Bronchial epithelial cell (primary cell): ENCODE measurements at regions not wholly inside any gene's neighbourhood (a gene's known extent, or its start where the extent isn't known, plus 50 kb on each side); places are given as distances from the start of the nearest gene placed in this dataset.
A peak's percentile ranks its signal among the peaks of the same experiment; 100 is the strongest.

Experiments used
- DNase-seq: peaks from one replicate; pipeline ENCODE4 v3.0.0-alpha.2; 2010; ENCODE audit warnings: low read depth
- FAIRE-seq: peaks from 2 replicates; lab custom pipeline; 2011; peaks lifted over from hg19 to GRCh38; lab: Jason Lieb, UNC
- H3K27me3 ChIP-seq: 2 replicates; pipeline ENCODE4 v1.5.1; 2011; ENCODE audit warnings: low read length; ENCODE audit not compliant: control insufficient read depth, insufficient read depth
- H3K36me3 ChIP-seq: 2 replicates; pipeline ENCODE4 v1.5.1; 2011; ENCODE audit warnings: low read length; ENCODE audit not compliant: control insufficient read depth, insufficient read depth
- H3K4me3 ChIP-seq: 2 replicates; pipeline ENCODE4 v1.5.1; 2011; ENCODE audit warnings: mild to moderate bottlenecking, low read depth, low read length, control low read depth
- TF ChIP-seq, protein P1 (sequence below): IDR thresholded peaks from 2 replicates; pipeline ENCODE4 v1.5.1; 2011; ENCODE audit warnings: mild to moderate bottlenecking, moderate library complexity, low read length, control low read depth, inconsistent platforms; ENCODE audit not compliant: insufficient read depth, severe bottlenecking

DNA sequence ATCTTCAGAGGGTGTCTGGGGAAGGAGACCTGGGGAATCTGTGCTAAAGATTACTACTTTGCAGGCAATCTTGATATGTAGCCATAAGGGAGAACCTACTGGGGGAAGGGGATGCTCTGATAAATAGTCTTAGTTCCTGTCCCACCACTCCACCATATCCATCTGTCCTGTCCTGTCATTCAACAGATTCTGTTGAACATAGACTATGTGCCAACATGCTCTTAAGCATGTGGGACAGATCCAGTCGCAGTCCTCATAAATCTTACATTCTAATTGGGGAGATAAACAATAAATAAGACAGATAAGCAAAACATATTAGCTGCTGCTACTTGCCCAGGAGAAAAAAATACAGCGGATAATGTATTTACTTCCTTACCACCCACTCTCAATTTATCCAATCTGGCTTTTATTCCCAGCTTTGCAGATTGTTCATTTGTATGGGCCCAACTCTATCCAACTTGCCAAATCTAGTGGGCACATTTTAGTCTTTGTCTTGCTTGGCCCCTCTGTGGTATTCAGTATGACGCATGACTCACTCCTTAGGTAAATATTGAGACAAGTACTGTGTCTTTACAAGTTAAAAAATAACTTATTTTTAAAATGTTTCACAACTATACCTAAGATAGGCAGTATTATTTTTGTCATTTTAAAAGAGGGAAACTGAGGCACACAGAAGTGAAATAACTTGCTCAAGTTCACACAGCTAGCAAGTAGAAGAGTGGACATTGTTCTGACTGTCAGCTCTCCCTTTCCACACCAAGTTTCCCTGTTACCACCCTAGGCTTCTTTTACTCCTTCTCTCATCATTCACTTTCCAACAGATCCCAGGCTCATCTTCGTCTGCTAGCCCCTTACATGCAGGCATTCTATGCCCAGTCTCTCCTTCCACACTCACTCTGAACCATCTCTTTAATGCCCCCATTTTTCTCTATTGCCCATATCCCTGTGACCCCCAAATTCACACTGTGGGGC, 133.6 kb upstream of the SESN3 start:
- TF ChIP-seq, protein P1, sequence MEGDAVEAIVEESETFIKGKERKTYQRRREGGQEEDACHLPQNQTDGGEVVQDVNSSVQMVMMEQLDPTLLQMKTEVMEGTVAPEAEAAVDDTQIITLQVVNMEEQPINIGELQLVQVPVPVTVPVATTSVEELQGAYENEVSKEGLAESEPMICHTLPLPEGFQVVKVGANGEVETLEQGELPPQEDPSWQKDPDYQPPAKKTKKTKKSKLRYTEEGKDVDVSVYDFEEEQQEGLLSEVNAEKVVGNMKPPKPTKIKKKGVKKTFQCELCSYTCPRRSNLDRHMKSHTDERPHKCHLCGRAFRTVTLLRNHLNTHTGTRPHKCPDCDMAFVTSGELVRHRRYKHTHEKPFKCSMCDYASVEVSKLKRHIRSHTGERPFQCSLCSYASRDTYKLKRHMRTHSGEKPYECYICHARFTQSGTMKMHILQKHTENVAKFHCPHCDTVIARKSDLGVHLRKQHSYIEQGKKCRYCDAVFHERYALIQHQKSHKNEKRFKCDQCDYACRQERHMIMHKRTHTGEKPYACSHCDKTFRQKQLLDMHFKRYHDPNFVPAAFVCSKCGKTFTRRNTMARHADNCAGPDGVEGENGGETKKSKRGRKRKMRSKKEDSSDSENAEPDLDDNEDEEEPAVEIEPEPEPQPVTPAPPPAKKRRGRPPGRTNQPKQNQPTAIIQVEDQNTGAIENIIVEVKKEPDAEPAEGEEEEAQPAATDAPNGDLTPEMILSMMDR, result no peak
- Histone ChIP-seq H3K36me3 (no peaks in the 10 kb centered on the region), H3K27me3 (no peaks in the 10 kb centered on the region), H3K4me3 (no peak overlapping the region)
- FAIRE-seq (no peak), DNase-seq (peak; percentile 89)

DNA sequence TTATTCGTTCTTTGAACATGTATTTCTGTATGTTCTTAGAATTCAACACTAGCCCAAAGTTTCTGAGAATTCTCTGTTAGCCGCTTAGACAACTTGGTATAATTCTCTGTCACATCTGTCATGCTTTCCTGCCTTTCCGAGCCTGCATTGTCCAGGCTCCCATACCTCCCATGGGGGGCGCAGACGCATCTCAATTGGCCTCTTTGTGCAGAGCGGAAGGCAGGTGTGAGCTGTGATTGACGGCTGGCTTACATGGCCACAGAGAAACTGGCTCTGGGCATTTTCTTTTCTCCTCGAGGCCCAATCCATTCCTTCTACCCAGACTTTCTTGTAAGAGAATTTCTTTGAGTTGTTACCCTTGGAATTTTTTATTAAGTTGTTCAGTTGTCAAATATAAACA, 132.7 kb upstream of the SESN3 start:
- DNase-seq, result no peak
- FAIRE-seq, result no peak

DNA sequence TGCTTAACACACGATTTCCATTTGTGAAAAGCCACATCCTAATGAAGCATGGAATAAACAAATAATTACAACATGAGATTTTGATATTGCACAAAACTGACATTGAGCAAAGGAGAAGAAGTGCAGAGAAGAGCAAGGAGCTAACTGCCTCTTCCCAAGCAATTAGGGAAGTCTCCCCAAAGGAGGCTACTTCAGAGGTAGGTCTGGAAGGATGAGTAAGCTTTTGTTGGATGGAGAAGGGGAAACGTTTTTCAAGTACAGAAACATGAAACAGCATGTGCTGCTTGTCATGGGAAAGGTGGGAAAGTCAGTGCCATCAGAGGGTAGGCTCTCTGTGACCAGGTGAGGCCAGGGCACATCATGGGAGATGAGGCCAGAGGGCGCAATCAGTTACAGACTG, 132.2 kb upstream of the SESN3 start:
- DNase-seq (peak; percentile 76), FAIRE-seq (no peak)
- H3K36me3 ChIP-seq, result no peaks in the 10 kb centered on the region
- no peaks in the 10 kb centered on the region for H3K27me3 ChIP-seq
- H3K4me3 ChIP-seq, result no peak overlapping the region
- TF ChIP-seq, protein P1, result no peak

More for the DNA sequence above, 132.7 kb upstream of the SESN3 start:
- H3K36me3 ChIP-seq, result no peaks in the 10 kb centered on the region
- no peaks in the 10 kb centered on the region for H3K27me3 ChIP-seq
- TF ChIP-seq, protein P1, result no peak
- no peak overlapping the region for H3K4me3 ChIP-seq

DNA sequence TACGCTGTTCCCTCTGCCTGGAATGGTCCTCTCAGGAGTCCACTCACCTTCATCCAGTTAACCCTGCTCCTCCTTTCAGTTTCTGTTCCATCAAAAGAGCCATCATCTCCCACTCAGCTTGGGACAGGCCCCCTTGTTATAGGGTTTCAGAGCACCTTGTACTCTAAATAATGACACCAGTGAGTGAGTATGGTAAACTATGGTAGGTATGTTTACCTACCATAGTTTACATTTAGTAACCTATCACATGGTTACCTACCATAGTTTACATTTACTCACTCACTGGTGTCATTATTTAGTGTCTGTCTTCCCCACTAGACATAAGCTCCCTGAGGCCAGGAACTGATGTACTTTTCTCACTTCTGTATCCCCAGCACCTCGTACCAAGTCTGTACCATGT, 130.2 kb upstream of the SESN3 start:
- no peak overlapping the region for H3K4me3 ChIP-seq
- TF ChIP-seq, protein P1, result no peak
- no peaks in the 10 kb centered on the region for H3K36me3 ChIP-seq
- H3K27me3 ChIP-seq, result no peaks in the 10 kb centered on the region
- FAIRE-seq, result no peak
- DNase-seq, result no peak

DNA sequence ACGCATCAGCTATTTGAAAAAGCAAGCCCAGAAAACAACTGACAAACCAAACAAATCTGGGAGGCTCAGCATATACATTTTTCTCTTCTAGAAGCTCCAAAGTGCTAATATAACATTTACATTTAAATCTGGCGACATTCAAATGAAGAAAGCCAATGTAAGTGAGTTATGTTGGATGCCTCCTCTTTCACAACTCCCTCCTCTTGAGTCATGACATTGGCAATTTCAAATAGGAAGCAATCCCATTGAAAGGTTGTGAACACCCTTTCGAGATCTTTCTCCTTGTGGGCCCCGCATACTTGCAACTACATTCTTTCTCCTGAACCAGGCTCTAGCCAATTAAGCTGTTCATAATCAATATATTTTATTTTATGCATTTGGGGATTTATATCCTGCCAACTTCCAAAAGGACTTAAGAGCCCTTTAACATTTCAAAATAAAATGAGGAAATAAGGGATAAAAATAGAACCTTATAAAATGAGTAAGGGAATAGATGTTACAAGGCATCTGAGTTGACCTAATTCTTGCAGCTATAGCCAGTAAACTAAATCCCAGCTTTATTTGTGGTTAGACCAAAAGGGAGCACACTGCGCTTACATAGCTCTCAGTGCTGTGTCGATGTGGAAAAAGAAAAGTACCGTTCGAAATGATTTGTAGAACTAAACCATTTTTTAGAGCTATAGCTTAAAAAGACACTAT, 129.5 kb upstream of the SESN3 start:
- Histone ChIP-seq H3K27me3 (no peaks in the 10 kb centered on the region), H3K36me3 (no peaks in the 10 kb centered on the region), H3K4me3 (no peak overlapping the region)
- FAIRE-seq (no peak), DNase-seq (peak; percentile 63)
- TF ChIP-seq, protein P1, result no peak
